DND-41 (cell line): ENCODE measurements at regions not wholly inside any gene's neighbourhood (a gene's known extent, or its start where the extent isn't known, plus 50 kb on each side); places are given as distances from the start of the nearest gene placed in this dataset.

ENCODE experiments used
- ATAC-seq: fragments of 200-7000 bp; cut with Tn5 transposase; 3 replicates; pipeline ENCODE4 v1.9.1; 2021; ENCODE audit warnings: low read depth; ENCODE audit not compliant: insufficient read depth
- DNase-seq: peaks from one replicate; pipeline ENCODE4 v3.0.0-alpha.2; 2020
- H2AFZ ChIP-seq: 2 replicates; pipeline ENCODE4 v1.6.0; 2012; ENCODE audit warnings: low read depth, low read length
- H3K27ac ChIP-seq: 2 replicates; pipeline ENCODE4 v1.5.1; 2012; ENCODE audit warnings: low read length, inconsistent platforms
- H3K27me3 ChIP-seq: fragments of 200-600 bp; sonication (generic); 2 replicates; pipeline ENCODE4 v1.6.0; 2012; ENCODE audit warnings: low read length, mild to moderate bottlenecking, inconsistent platforms; ENCODE audit not compliant: insufficient read depth, poor library complexity
- H3K36me3 ChIP-seq: 2 replicates; pipeline ENCODE4 v1.5.1; 2012; ENCODE audit warnings: low read length, inconsistent platforms; ENCODE audit not compliant: insufficient read depth
- H3K4me1 ChIP-seq: 2 replicates; pipeline ENCODE4 v1.5.1; 2012; ENCODE audit warnings: mild to moderate bottlenecking, low read length; ENCODE audit not compliant: insufficient read depth
- H3K4me2 ChIP-seq: 2 replicates; pipeline ENCODE4 v1.6.0; 2012; ENCODE audit warnings: mild to moderate bottlenecking, moderate library complexity, low read length, inconsistent platforms; ENCODE audit not compliant: insufficient read depth
- H3K4me3 ChIP-seq, 2 experiments: fragments of 200-600 bp in 1 of 2; shearing (Covaris generic) in 1 of 2; 2 replicates each; pipeline ENCODE4 v1.5.1; 2012 to 2016; ENCODE audit warnings: inconsistent platforms in 2 of 2, low read length in 2 of 2, mild to moderate bottlenecking in 2 of 2, low read depth in 1 of 2, moderate library complexity in 1 of 2
- H3K79me2 ChIP-seq: 2 replicates; pipeline ENCODE4 v1.6.0; 2012; ENCODE audit warnings: low read length, inconsistent platforms; ENCODE audit not compliant: insufficient read depth
- H3K9ac ChIP-seq: 2 replicates; pipeline ENCODE4 v1.6.0; 2012; ENCODE audit warnings: low read depth, mild to moderate bottlenecking, inconsistent platforms, low read length, moderate library complexity
- H3K9me3 ChIP-seq: 2 replicates; pipeline ENCODE4 v1.5.1; 2012; ENCODE audit warnings: low read length, moderate library complexity, mild to moderate bottlenecking, inconsistent platforms; ENCODE audit not compliant: insufficient read depth, severe bottlenecking
- H4K20me1 ChIP-seq: 2 replicates; pipeline ENCODE4 v1.6.0; 2012; ENCODE audit warnings: low read length; ENCODE audit not compliant: insufficient read depth
- EZH2 ChIP-seq: IDR thresholded peaks from 3 replicates; pipeline ENCODE4 v1.6.1; 2012; ENCODE audit warnings: borderline replicate concordance, low read depth, mild to moderate bottlenecking, moderate library complexity, low read length, inconsistent platforms; ENCODE audit not compliant: severe bottlenecking
- TF ChIP-seq, protein P1 (sequence below): IDR thresholded peaks from 2 replicates; pipeline ENCODE4 v1.5.1; 2012; ENCODE audit warnings: borderline replicate concordance, low read length, moderate library complexity, mild to moderate bottlenecking; ENCODE audit not compliant: poor library complexity, severe bottlenecking; ENCODE audit errors: extremely low read depth

DNA sequence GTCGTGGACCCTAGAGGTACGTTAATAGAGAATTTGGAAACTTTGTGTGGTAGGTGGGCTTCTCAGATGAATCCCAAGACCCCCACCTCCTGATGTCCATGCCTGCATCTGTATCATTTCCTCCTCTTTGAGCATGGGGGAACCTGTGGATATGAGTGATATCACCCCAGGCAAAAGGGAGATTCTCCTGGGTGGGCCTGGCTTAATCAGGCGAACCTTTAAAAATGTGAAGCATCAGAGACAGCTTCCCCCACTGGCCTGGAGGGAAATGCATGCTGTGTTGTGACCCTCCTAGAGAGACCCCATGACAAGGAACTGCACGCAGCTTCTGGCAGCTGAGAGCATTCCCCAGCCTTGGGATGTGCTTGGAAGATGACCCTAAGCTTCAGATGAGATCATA lies 180.9 kb downstream of the MBOAT1 start:
- no peak for ATAC-seq
- H3K36me3 ChIP-seq = no peaks in the 10 kb centered on the region
- H2AFZ ChIP-seq = no peak overlapping the region
- no peaks in the 10 kb centered on the region for H3K27me3 ChIP-seq
- no peaks in the 10 kb centered on the region for H3K9me3 ChIP-seq
- no peak overlapping the region for H3K27ac ChIP-seq
- H3K4me1 ChIP-seq = no peaks in the 10 kb centered on the region
- H4K20me1 ChIP-seq = no peaks in the 10 kb centered on the region
- no peak for DNase-seq
- H3K79me2 ChIP-seq = no peaks in the 10 kb centered on the region
- H3K4me3 ChIP-seq = no peak overlapping the region
- no peak overlapping the region for H3K9ac ChIP-seq
- no peak overlapping the region for H3K4me2 ChIP-seq
- TF ChIP-seq EZH2 = no peak
- TF ChIP-seq, protein P1, sequence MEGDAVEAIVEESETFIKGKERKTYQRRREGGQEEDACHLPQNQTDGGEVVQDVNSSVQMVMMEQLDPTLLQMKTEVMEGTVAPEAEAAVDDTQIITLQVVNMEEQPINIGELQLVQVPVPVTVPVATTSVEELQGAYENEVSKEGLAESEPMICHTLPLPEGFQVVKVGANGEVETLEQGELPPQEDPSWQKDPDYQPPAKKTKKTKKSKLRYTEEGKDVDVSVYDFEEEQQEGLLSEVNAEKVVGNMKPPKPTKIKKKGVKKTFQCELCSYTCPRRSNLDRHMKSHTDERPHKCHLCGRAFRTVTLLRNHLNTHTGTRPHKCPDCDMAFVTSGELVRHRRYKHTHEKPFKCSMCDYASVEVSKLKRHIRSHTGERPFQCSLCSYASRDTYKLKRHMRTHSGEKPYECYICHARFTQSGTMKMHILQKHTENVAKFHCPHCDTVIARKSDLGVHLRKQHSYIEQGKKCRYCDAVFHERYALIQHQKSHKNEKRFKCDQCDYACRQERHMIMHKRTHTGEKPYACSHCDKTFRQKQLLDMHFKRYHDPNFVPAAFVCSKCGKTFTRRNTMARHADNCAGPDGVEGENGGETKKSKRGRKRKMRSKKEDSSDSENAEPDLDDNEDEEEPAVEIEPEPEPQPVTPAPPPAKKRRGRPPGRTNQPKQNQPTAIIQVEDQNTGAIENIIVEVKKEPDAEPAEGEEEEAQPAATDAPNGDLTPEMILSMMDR = no peak

DNA sequence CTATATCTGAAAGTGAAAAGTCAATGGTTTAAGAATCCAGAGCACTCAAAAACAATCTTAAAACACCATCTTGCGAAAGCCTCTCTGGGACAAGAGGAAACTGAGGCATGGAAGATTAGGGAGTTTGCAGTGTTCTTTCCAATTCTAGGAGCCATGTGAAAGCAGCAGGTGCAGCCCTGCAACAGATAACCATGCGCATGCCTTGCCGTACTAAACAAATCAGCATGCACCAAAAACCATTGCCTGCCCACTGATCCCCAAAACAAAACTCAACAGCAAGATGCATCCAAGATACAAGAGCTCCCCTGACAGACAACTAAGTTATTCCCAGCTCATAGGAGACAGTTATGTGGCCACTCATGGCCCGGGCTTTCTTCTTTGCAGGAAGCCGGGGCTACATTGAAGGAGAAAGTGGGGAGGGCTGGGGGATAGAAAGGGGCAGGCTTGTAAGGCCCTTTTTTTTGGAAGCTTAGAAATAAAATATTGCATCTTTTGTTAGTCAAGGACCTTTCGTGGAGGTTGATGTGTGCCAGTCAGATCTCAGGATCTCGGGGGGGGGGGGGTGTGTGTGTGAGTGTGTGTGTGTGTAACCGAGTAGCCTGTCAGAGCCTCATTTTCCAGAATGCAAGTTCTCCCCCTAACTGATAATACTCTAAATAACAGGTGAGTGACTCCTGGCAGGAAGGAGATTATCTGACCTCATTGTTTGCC lies 178.4 kb downstream of the MBOAT1 start:
- Histone ChIP-seq H2AFZ (no peak overlapping the region), H3K4me2 (no peak overlapping the region), H3K4me1 (no peaks in the 10 kb centered on the region), H3K79me2 (no peaks in the 10 kb centered on the region), H3K9ac (no peak overlapping the region), H3K27me3 (no peaks in the 10 kb centered on the region), H3K36me3 (no peaks in the 10 kb centered on the region), H3K4me3 (no peak overlapping the region), H3K27ac (no peak overlapping the region), H3K9me3 (no peaks in the 10 kb centered on the region), H4K20me1 (no peaks in the 10 kb centered on the region)
- TF ChIP-seq, protein P1 = no peak
- TF ChIP-seq EZH2 = no peak
- DNase-seq = no peak
- ATAC-seq = no peak

DNA sequence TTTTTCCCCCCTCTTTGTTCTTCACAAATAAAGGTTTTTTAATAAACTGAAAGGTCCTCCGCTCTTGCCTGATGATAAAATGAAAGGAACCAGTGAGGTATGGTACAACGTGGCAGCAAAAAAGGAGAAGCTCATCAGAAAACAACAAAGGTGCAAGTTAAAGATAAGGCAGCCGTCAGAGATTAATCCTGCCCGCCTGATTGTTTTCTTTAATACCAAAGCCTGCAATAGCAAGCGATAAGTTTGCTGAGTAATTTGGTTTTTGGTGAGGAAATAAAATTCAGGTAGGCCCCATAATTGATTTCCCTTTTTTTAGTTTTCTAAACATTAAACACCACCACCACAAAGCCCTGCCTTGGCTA lies 177.9 kb downstream of the MBOAT1 start:
- H3K27ac ChIP-seq = no peak overlapping the region
- H3K4me1 ChIP-seq = no peaks in the 10 kb centered on the region
- H3K79me2 ChIP-seq = no peaks in the 10 kb centered on the region
- H3K9ac ChIP-seq = no peak overlapping the region
- no peaks in the 10 kb centered on the region for H4K20me1 ChIP-seq
- no peak overlapping the region for H3K4me3 ChIP-seq
- no peak overlapping the region for H3K4me2 ChIP-seq
- ATAC-seq = no peak
- H2AFZ ChIP-seq = no peak overlapping the region
- no peaks in the 10 kb centered on the region for H3K36me3 ChIP-seq
- TF ChIP-seq, protein P1 = no peak
- TF ChIP-seq EZH2 = no peak
- H3K27me3 ChIP-seq = no peaks in the 10 kb centered on the region
- H3K9me3 ChIP-seq = no peaks in the 10 kb centered on the region
- DNase-seq = no peak
